Mucosa of rectum (tissue), 2 donors: ENCODE measurements at regions not wholly inside any gene's neighbourhood (a gene's known extent, or its start where the extent isn't known, plus 50 kb on each side); places are given as distances from the start of the nearest gene placed in this dataset.

Source experiments
- H3K27ac ChIP-seq, 2 donors: one replicate each; pipeline ENCODE4 v1.7.0; 2013; ENCODE audit warnings: inconsistent platforms in 2 of 2, low read depth in 2 of 2, low read length in 2 of 2
- H3K27me3 ChIP-seq, 2 donors: one replicate each; pipeline ENCODE4 v1.7.0; 2013; ENCODE audit warnings: low read length in 2 of 2; ENCODE audit not compliant: control insufficient read depth in 2 of 2, insufficient read depth in 2 of 2
- H3K36me3 ChIP-seq, 2 donors: one replicate each; pipeline ENCODE4 v1.7.0; 2013; ENCODE audit warnings: low read length in 2 of 2; ENCODE audit not compliant: control insufficient read depth in 2 of 2, insufficient read depth in 2 of 2
- H3K4me1 ChIP-seq, 2 donors: one replicate each; pipeline ENCODE4 v1.7.0; 2013; ENCODE audit warnings: low read length in 2 of 2, mild to moderate bottlenecking in 1 of 2; ENCODE audit not compliant: control insufficient read depth in 2 of 2, insufficient read depth in 2 of 2
- H3K4me3 ChIP-seq, 2 donors: one replicate each; pipeline ENCODE4 v1.7.0; 2013; ENCODE audit warnings: low read length in 2 of 2
- H3K9ac ChIP-seq, 2 donors: one replicate each; pipeline ENCODE4 v1.7.0; 2013; ENCODE audit warnings: low read length in 2 of 2, low read depth in 1 of 2, mild to moderate bottlenecking in 1 of 2
- H3K9me3 ChIP-seq, 2 donors: one replicate each; pipeline ENCODE4 v1.7.0; 2013; ENCODE audit warnings: low read length in 2 of 2; ENCODE audit not compliant: control insufficient read depth in 2 of 2
- donor health status: healthy.
- donor health status: Normal muscosa, but diverticular disease.

GRCh38 chr3:67923796-67924195, 269.4 kb upstream of the SUCLG2 start:
- Histone ChIP-seq H3K4me3 (no peak overlapping the region), H3K27me3 (no peaks in the 10 kb centered on the region), H3K4me1 (no peaks in the 10 kb centered on the region), H3K9ac (no peak overlapping the region), H3K36me3 (no peaks in the 10 kb centered on the region), H3K27ac (no peak overlapping the region), H3K9me3 (no peaks in the 10 kb centered on the region)

- no peak overlapping the region for H3K9ac ChIP-seq
- no peaks in the 10 kb centered on the region for H3K27me3 ChIP-seq
- H3K4me3 ChIP-seq, result no peak overlapping the region
- no peaks in the 10 kb centered on the region for H3K4me1 ChIP-seq
- no peak overlapping the region for H3K27ac ChIP-seq
- H3K36me3 ChIP-seq, result no peaks in the 10 kb centered on the region
- no peaks in the 10 kb centered on the region for H3K9me3 ChIP-seq
These were observed 266.6 kb upstream of the SUCLG2 start for GRCh38 chr3:67920969-67921368.

- H3K27ac ChIP-seq, result no peak overlapping the region
- no peaks in the 10 kb centered on the region for H3K36me3 ChIP-seq
- no peak overlapping the region for H3K9ac ChIP-seq
- no peak overlapping the region for H3K4me3 ChIP-seq
- H3K27me3 ChIP-seq, result no peaks in the 10 kb centered on the region
- H3K4me1 ChIP-seq, result no peaks in the 10 kb centered on the region
- H3K9me3 ChIP-seq, result no peaks in the 10 kb centered on the region
These were observed 265.9 kb upstream of the SUCLG2 start for GRCh38 chr3:67920311-67920710.

- Histone ChIP-seq H3K9ac (no peak overlapping the region), H3K36me3 (no peaks in the 10 kb centered on the region), H3K27ac (no peak overlapping the region), H3K27me3 (no peaks in the 10 kb centered on the region), H3K4me3 (no peak overlapping the region), H3K4me1 (no peaks in the 10 kb centered on the region), H3K9me3 (no peaks in the 10 kb centered on the region)
These were observed 261.9 kb upstream of the SUCLG2 start for GRCh38 chr3:67916353-67916752.

GRCh38 chr3:67907735-67908134, 253.3 kb upstream of the SUCLG2 start:
- no peaks in the 10 kb centered on the region for H3K27me3 ChIP-seq
- H3K4me3 ChIP-seq, result no peak overlapping the region
- no peak overlapping the region for H3K9ac ChIP-seq
- H3K27ac ChIP-seq, result no peak overlapping the region
- H3K4me1 ChIP-seq, result no peaks in the 10 kb centered on the region
- H3K36me3 ChIP-seq, result no peaks in the 10 kb centered on the region
- no peaks in the 10 kb centered on the region for H3K9me3 ChIP-seq

- H3K9ac ChIP-seq, result no peak overlapping the region
- no peak overlapping the region for H3K27ac ChIP-seq
- no peak overlapping the region for H3K4me3 ChIP-seq
- H3K27me3 ChIP-seq, result no peaks in the 10 kb centered on the region
- H3K9me3 ChIP-seq, result no peaks in the 10 kb centered on the region
- H3K36me3 ChIP-seq, result no peaks in the 10 kb centered on the region
- H3K4me1 ChIP-seq, result no peaks in the 10 kb centered on the region
These were observed 251.8 kb upstream of the SUCLG2 start for GRCh38 chr3:67906261-67906660.

GRCh38 chr3:67901681-67902080, 247.3 kb upstream of the SUCLG2 start:
- Histone ChIP-seq H3K4me3 (no peak overlapping the region), H3K36me3 (no peaks in the 10 kb centered on the region)

GRCh38 chr3:67898916-67899315, 244.5 kb upstream of the SUCLG2 start:
- no peaks in the 10 kb centered on the region for H3K4me1 ChIP-seq
- no peak overlapping the region for H3K4me3 ChIP-seq
- no peak overlapping the region for H3K27ac ChIP-seq
- no peaks in the 10 kb centered on the region for H3K9me3 ChIP-seq
- H3K27me3 ChIP-seq, result no peaks in the 10 kb centered on the region
- no peak overlapping the region for H3K9ac ChIP-seq
- no peaks in the 10 kb centered on the region for H3K36me3 ChIP-seq

More at GRCh38 chr3:67901681-67902080, 247.3 kb upstream of the SUCLG2 start:
- no peaks in the 10 kb centered on the region for H3K27me3 ChIP-seq
- no peak overlapping the region for H3K9ac ChIP-seq
- no peaks in the 10 kb centered on the region for H3K9me3 ChIP-seq
- H3K4me1 ChIP-seq, result no peaks in the 10 kb centered on the region
- H3K27ac ChIP-seq, result no peak overlapping the region

- Histone ChIP-seq H3K4me1 (no peaks in the 10 kb centered on the region), H3K9ac (no peak overlapping the region), H3K27ac (no peak overlapping the region), H3K36me3 (no peaks in the 10 kb centered on the region), H3K4me3 (no peak overlapping the region), H3K27me3 (no peaks in the 10 kb centered on the region), H3K9me3 (no peaks in the 10 kb centered on the region)
These were observed 243.2 kb upstream of the SUCLG2 start for GRCh38 chr3:67897351-67898336.

GRCh38 chr3:67896130-67896529, 241.7 kb upstream of the SUCLG2 start:
- Histone ChIP-seq H3K9me3 (no peaks in the 10 kb centered on the region), H3K9ac (no peak overlapping the region), H3K4me1 (no peaks in the 10 kb centered on the region), H3K27me3 (no peaks in the 10 kb centered on the region), H3K27ac (no peak overlapping the region), H3K4me3 (no peak overlapping the region), H3K36me3 (no peaks in the 10 kb centered on the region)
